K562 (cell line): ENCODE measurements at regions not wholly inside any gene's neighbourhood (a gene's known extent, or its start where the extent isn't known, plus 50 kb on each side); places are given as distances from the start of the nearest gene placed in this dataset.

ENCODE experiments used
- ATAC-seq: fragments of 200-7000 bp; cut with Tn5 transposase; 3 replicates; pipeline ENCODE4 v1.9.1; 2020; ENCODE audit warnings: moderate library complexity
- BruUV-seq: library from RNA; stranded (reverse); fragments of 400-500 nt; replicated peaks from 2 replicates; lab custom pipeline; 2021; lab: Mats Ljungman, UMichigan
- CTCF ChIA-PET: fragments of 300-600 bp; formaldehyde crosslinking; extraction: SDS; loops from one replicate; lab custom pipeline; 2021; ENCODE audit warnings: low intra/inter-chr PET ratio; lab: Yijun Ruan, JAX
- POLR2A ChIA-PET: fragments of 300-600, 350-650 bp; sonication (Branson Sonifier 250); formaldehyde crosslinking; extraction: SDS; loops from one replicate; lab custom pipeline; 2021; ENCODE audit warnings: antibody characterized with exemption, inconsistent platforms; lab: Yijun Ruan, JAX
- DNase-seq, 4 experiments: peaks; one replicate each; pipeline versions ENCODE4 v3.0.0 to v3.0.0-alpha.2; 2011 to 2018; ENCODE audit warnings: low spot score in 3 of 4, mixed read lengths in 3 of 4; ENCODE audit errors: extremely low read depth in 1 of 4
- FAIRE-seq: peaks from 2 replicates; lab custom pipeline; 2011; peaks lifted over from hg19 to GRCh38; lab: Jason Lieb, UNC
- H2AFZ ChIP-seq: 2 replicates; pipeline ENCODE4 v1.6.0; 2011; ENCODE audit warnings: low read depth, low read length, control low read depth, inconsistent platforms
- H3K27ac ChIP-seq: fragments of 200-600 bp; 3 replicates; pipeline ENCODE4 v1.8.0; 2011; ENCODE audit warnings: low read depth, mild to moderate bottlenecking, control low read depth, inconsistent platforms, low read length, moderate library complexity, mixed read lengths; ENCODE audit errors: extremely low read depth
- H3K27me3 ChIP-seq, 2 experiments: fragments of 300-600 bp in 1 of 2; 2 replicates in 1 of 2; 3 replicates in 1 of 2; pipeline versions ENCODE4 v1.6.0 to v1.8.0; 2011; ENCODE audit warnings: inconsistent platforms in 2 of 2, low read length in 2 of 2, mild to moderate bottlenecking in 1 of 2, mixed read lengths in 1 of 2, moderate library complexity in 1 of 2; ENCODE audit not compliant: control insufficient read depth in 2 of 2, insufficient read depth in 2 of 2
- H3K36me3 ChIP-seq: fragments of 300-600 bp; 3 replicates; pipeline ENCODE4 v1.8.0; 2011; ENCODE audit warnings: mild to moderate bottlenecking, low read length, inconsistent platforms; ENCODE audit not compliant: control insufficient read depth, insufficient read depth
- H3K4me1 ChIP-seq, 2 experiments: fragments of 200-600 bp in 1 of 2; replicated peaks in 1 of 2; 2 replicates in 1 of 2; 3 replicates in 1 of 2; pipeline versions ENCODE4 v1.5.1 to v1.8.0; 2011; ENCODE audit warnings: inconsistent platforms in 2 of 2, low read length in 2 of 2, mild to moderate bottlenecking in 1 of 2, mixed read lengths in 1 of 2, moderate library complexity in 1 of 2; ENCODE audit not compliant: control insufficient read depth in 2 of 2, insufficient read depth in 2 of 2
- H3K4me2 ChIP-seq: 2 replicates; pipeline ENCODE4 v1.6.1; 2011; ENCODE audit warnings: low read length, control low read depth, inconsistent platforms, mixed read lengths; ENCODE audit not compliant: insufficient read depth
- H3K4me3 ChIP-seq: fragments of 200-600 bp; sonication (generic), shearing (Covaris generic); 2 replicates; pipeline ENCODE4 v1.5.1; 2016; ENCODE audit warnings: control low read depth, inconsistent platforms
- H3K79me2 ChIP-seq: fragments of 200-600 bp; 3 replicates; pipeline ENCODE4 v1.8.0; 2011; ENCODE audit warnings: low read length, inconsistent platforms; ENCODE audit not compliant: control insufficient read depth, insufficient read depth
- H3K9ac ChIP-seq, 2 experiments: 2 replicates each; pipeline versions ENCODE4 v1.6.0 to v1.6.1; 2011; ENCODE audit warnings: low read depth in 2 of 2, low read length in 2 of 2, control low read depth in 1 of 2, inconsistent platforms in 1 of 2, mild to moderate bottlenecking in 1 of 2, mixed read lengths in 1 of 2; ENCODE audit not compliant: insufficient read depth in 1 of 2
- H3K9me1 ChIP-seq: one replicate; pipeline ENCODE4 v1.6.0; 2011; ENCODE audit warnings: inconsistent platforms, mild to moderate bottlenecking, low read length, moderate library complexity; ENCODE audit not compliant: control insufficient read depth, insufficient read depth
- H3K9me3 ChIP-seq: replicated peaks from 2 replicates; pipeline ENCODE4 v1.5.1; 2011; ENCODE audit warnings: low read depth, low read length, inconsistent platforms; ENCODE audit not compliant: control insufficient read depth, insufficient read depth
- H4K20me1 ChIP-seq: replicated peaks from 2 replicates; pipeline ENCODE4 v1.6.1; 2011; ENCODE audit warnings: low read length, inconsistent platforms, mixed read lengths; ENCODE audit not compliant: control insufficient read depth, insufficient read depth
- CBX1 ChIP-seq: sonication (generic); IDR thresholded peaks from 2 replicates; pipeline ENCODE4 v1.6.1; 2016; ENCODE audit warnings: antibody characterized with exemption, low read depth, mild to moderate bottlenecking
- CHD4 ChIP-seq: fragments of 200-600 bp; sonication (generic); IDR thresholded peaks from 3 replicates; pipeline ENCODE4 v1.6.1; 2012; ENCODE audit warnings: low read depth, mild to moderate bottlenecking, mixed read lengths, low read length, inconsistent platforms; ENCODE audit not compliant: insufficient read depth, insufficient replicate concordance, poor library complexity, severe bottlenecking
- FUS ChIP-seq: fragments of 200-400 bp; formaldehyde crosslinking; optimal IDR thresholded peaks from 2 replicates; pipeline ENCODE3; 2017; ENCODE audit warnings: low read depth, low read length
- HMGN3 ChIP-seq: IDR thresholded peaks from 2 replicates; pipeline ENCODE4 v1.6.1; 2011; ENCODE audit warnings: borderline replicate concordance, low read depth, mild to moderate bottlenecking, mixed read lengths, low read length; ENCODE audit not compliant: insufficient read length; ENCODE audit errors: extremely low read depth
- NBN ChIP-seq: fragments of 450-650 bp; IDR thresholded peaks from 2 replicates; pipeline ENCODE4 v1.6.1; 2016; ENCODE audit warnings: low read depth, mild to moderate bottlenecking
- POLR2AphosphoS2 ChIP-seq: IDR thresholded peaks from 2 replicates; pipeline ENCODE4 v1.6.1; 2012; ENCODE audit warnings: low read length, improper control_type of control experiment
- SPI1 ChIP-seq: IDR thresholded peaks from 2 replicates; pipeline ENCODE4 v1.6.1; 2011; ENCODE audit warnings: low read depth, low read length, control low read depth, borderline replicate concordance
- XRCC5 ChIP-seq: fragments of 200-400 bp; formaldehyde crosslinking; IDR thresholded peaks from 2 replicates; pipeline ENCODE4 v1.6.1; 2017; ENCODE audit warnings: low read depth, mild to moderate bottlenecking, low read length
- ZNF354B ChIP-seq: fragments of 250-450 bp; sonication (Bioruptor Pico); IDR thresholded peaks from 2 replicates; pipeline ENCODE4 v1.4.0; 2020
- ZSCAN29 ChIP-seq: fragments of 450-650 bp; IDR thresholded peaks from 2 replicates; pipeline ENCODE4 v1.6.1; 2017
- WGBS: fragments of 100-300 bp; shearing (Covaris generic); methylation state at CpG from one replicate; pipeline ENCODE4 v1.1.6; 2016; ENCODE audit warnings: low coverage, mixed read lengths; ENCODE audit not compliant: insufficient coverage; ENCODE audit errors: missing lambda C conversion rate; 5-methylcytosine and 5-hydroxymethylcytosine counted together
- in situ Hi-C: fragments of 300-500 bp; cut with MboI; formaldehyde crosslinking; loops from 4 replicates; pipeline ENCODE4 v1.15.0; 2018; ENCODE audit warnings: inconsistent platforms, mixed read lengths
- intact Hi-C: fragments of 100-400 bp; cut with micrococcal nuclease; formaldehyde crosslinking; loops from 2 replicates; pipeline ENCODE4 v1.14.2; 2022
- TF ChIP-seq, protein P1 (sequence below): sonication (generic); formaldehyde crosslinking; IDR thresholded peaks from 2 replicates; pipeline ENCODE4 v1.8.1; 2022; ENCODE audit warnings: missing genetic modification reagents
- TF ChIP-seq, protein P2 (sequence below), 2 experiments: fragments of 150-350 bp in 1 of 2; IDR thresholded peaks; 2 replicates each; pipeline ENCODE4 v1.6.1; 2012 to 2016; ENCODE audit warnings: low read depth in 2 of 2, low read length in 2 of 2, mild to moderate bottlenecking in 1 of 2, moderate library complexity in 1 of 2

GRCh38 chr12:127170226-127171180 is 1096.5 kb upstream of the TMEM132C start:
- FAIRE-seq (no peak), DNase-seq (no peak), ATAC-seq (no peak)
- Histone ChIP-seq H3K79me2 (no peaks in the 10 kb centered on the region; the same call in 2 of the 3 replicates), H3K27ac (no peak overlapping the region), H3K9ac (no peak overlapping the region), H3K9me1 (no peaks in the 10 kb centered on the region), H3K4me1 (peaks cover 5 to 8% of the 10 kb centered on the region in 2 experiments; a peak in 3 of 5 replicates), H3K4me3 (no peak overlapping the region), H3K4me2 (no peak overlapping the region), H3K36me3 (peaks cover 3% of the 10 kb centered on the region; the same call in 2 of the 3 replicates), H4K20me1 (no peaks in the 10 kb centered on the region), H2AFZ (no peak overlapping the region), H3K27me3 (no peaks in the 10 kb centered on the region), H3K9me3 (no peaks in the 10 kb centered on the region)
- ChIA-PET POLR2A (interaction anchor here (0.6 to 1.3 kb wide), 4 partner anchors 7 to 216 kb away, joined by 3 to 4 read pairs (median 3); no protein-coding TSS in a partner anchor), CTCF (no interaction called here)
- in situ Hi-C loops, result no loop called here
- TF ChIP-seq HMGN3, result no peak
- TF ChIP-seq XRCC5, result no peak
- TF ChIP-seq CBX1, result no peak
- TF ChIP-seq, protein P1, sequence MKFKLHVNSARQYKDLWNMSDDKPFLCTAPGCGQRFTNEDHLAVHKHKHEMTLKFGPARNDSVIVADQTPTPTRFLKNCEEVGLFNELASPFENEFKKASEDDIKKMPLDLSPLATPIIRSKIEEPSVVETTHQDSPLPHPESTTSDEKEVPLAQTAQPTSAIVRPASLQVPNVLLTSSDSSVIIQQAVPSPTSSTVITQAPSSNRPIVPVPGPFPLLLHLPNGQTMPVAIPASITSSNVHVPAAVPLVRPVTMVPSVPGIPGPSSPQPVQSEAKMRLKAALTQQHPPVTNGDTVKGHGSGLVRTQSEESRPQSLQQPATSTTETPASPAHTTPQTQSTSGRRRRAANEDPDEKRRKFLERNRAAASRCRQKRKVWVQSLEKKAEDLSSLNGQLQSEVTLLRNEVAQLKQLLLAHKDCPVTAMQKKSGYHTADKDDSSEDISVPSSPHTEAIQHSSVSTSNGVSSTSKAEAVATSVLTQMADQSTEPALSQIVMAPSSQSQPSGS (CRISPR knock-in tag), result no peak
- no peak for TF ChIP-seq ZNF354B
- peak; percentile 30; the same call in 1 of the 2 replicates for TF ChIP-seq POLR2AphosphoS2
- no peak for TF ChIP-seq FUS
- TF ChIP-seq SPI1, result peak; percentile 73; the same call in 1 of the 2 replicates
- TF ChIP-seq NBN, result no peak
- no peak for TF ChIP-seq CHD4
- TF ChIP-seq ZSCAN29, result no peak
- TF ChIP-seq, protein P2, sequence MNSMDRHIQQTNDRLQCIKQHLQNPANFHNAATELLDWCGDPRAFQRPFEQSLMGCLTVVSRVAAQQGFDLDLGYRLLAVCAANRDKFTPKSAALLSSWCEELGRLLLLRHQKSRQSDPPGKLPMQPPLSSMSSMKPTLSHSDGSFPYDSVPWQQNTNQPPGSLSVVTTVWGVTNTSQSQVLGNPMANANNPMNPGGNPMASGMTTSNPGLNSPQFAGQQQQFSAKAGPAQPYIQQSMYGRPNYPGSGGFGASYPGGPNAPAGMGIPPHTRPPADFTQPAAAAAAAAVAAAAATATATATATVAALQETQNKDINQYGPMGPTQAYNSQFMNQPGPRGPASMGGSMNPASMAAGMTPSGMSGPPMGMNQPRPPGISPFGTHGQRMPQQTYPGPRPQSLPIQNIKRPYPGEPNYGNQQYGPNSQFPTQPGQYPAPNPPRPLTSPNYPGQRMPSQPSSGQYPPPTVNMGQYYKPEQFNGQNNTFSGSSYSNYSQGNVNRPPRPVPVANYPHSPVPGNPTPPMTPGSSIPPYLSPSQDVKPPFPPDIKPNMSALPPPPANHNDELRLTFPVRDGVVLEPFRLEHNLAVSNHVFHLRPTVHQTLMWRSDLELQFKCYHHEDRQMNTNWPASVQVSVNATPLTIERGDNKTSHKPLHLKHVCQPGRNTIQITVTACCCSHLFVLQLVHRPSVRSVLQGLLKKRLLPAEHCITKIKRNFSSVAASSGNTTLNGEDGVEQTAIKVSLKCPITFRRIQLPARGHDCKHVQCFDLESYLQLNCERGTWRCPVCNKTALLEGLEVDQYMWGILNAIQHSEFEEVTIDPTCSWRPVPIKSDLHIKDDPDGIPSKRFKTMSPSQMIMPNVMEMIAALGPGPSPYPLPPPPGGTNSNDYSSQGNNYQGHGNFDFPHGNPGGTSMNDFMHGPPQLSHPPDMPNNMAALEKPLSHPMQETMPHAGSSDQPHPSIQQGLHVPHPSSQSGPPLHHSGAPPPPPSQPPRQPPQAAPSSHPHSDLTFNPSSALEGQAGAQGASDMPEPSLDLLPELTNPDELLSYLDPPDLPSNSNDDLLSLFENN (IDR thresholded peaks at IDR 0.05; ENCODE audit: low read depth in 2 of 2, low read length in 2 of 2), result no peak
- WGBS, result 19% methylated on average over 7 of the region's 7 CpGs
- BruUV-seq, result no TSS peak
- intact Hi-C loops, result no loop called here
